Activated CD8-positive, alpha-beta memory T cell treated with anti-CD3 and anti-CD28 coated beads, Interleukin-2, amount 10 ng/mL, durations not matched to agents 7 days and 5 days (primary cell): ENCODE measurements at regions not wholly inside any gene's neighbourhood (a gene's known extent, or its start where the extent isn't known, plus 50 kb on each side); places are given as distances from the start of the nearest gene placed in this dataset.
"Not testable (repeated sequence)": the region's sequence is repeated elsewhere in the genome, so short reads cannot be mapped to it uniquely, and the experiment has no call there.

Experiments used
- ATAC-seq: fragments of 150-1000 bp; cut with Tn5 transposase; one replicate; pipeline ENCODE4 v1.10.0; 2021; ENCODE audit warnings: moderate library complexity
- CTCF ChIA-PET: fragments of 350-600 bp; sonication (Branson Sonifier 250); formaldehyde crosslinking; loops from one replicate; lab custom pipeline; 2021; ENCODE audit warnings: antibody characterized with exemption; lab: Charles Lee
- DNase-seq: peaks from one replicate; pipeline ENCODE4 v3.0.0-alpha.2; 2020
- H3K27ac Mint-ChIP-seq: one replicate; pipeline ENCODE4 v1.8.0; 2021; ENCODE audit warnings: mild to moderate bottlenecking, mixed read lengths
- H3K27me3 Mint-ChIP-seq: one replicate; pipeline ENCODE4 v1.8.0; 2021; ENCODE audit warnings: mixed read lengths
- H3K36me3 Mint-ChIP-seq: one replicate; pipeline ENCODE4 v1.8.0; 2021; ENCODE audit warnings: mild to moderate bottlenecking, mixed read lengths
- H3K4me1 Mint-ChIP-seq: one replicate; pipeline ENCODE4 v1.8.0; 2021; ENCODE audit warnings: mixed read lengths
- H3K4me3 Mint-ChIP-seq: one replicate; pipeline ENCODE4 v1.8.0; 2021; ENCODE audit warnings: mild to moderate bottlenecking, moderate library complexity, mixed read lengths
- H3K9me3 Mint-ChIP-seq: one replicate; pipeline ENCODE4 v1.8.0; 2022; ENCODE audit warnings: low read depth, mixed read lengths

DNA sequence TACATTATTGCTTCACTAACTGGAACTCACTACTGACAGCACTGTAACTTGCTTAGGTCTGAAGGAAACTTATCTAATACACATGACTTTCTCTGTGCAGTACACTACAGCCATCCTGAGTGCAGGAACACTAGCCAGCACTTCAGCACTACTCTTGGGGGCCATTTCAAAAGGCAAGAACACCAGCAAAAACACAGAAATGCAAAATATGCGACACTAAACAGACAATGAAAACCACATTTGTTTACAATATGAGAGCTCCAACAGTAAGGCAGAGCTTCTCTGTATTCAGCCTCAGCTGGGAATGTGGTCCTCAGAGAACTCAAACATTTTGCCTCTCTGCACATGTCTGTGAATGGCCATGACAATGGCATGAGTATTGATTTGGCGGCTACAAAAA lies 109.6 kb downstream of the ARRDC4 start:
- Mint-ChIP-seq H3K9me3 (no peaks in the 10 kb centered on the region), H3K27ac (no peak overlapping the region), H3K4me1 (no peaks in the 10 kb centered on the region), H3K36me3 (no peaks in the 10 kb centered on the region), H3K4me3 (no peak overlapping the region), H3K27me3 (no peaks in the 10 kb centered on the region)
- ATAC-seq (no peak), DNase-seq (no peak)
- CTCF ChIA-PET, result no interaction called here

DNA sequence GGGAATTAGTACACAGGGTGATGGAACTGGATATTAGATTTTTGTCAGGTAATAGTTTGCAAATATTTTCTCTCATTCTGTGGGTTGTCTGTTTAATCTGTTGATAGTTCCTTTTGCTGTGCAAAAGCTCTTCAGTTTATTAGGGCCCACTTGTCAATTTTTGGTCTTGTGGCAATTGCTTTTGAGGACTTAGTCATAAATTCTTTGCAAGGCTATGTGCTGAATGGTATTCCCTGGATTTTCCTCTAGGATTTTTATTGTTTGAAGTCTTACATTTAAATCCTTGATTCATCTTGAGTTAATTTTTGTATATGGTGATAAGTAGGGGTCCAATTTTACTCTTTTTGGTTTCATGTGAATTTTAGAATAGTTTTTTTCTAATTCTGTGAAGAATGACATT lies 111.3 kb downstream of the ARRDC4 start:
- Mint-ChIP-seq H3K9me3 (no peaks in the 10 kb centered on the region), H3K4me3 (no peak overlapping the region), H3K4me1 (no peaks in the 10 kb centered on the region), H3K36me3 (no peaks in the 10 kb centered on the region), H3K27ac (no peak overlapping the region), H3K27me3 (no peaks in the 10 kb centered on the region)
- ATAC-seq (no peak), DNase-seq (no peak)
- CTCF ChIA-PET, result no interaction called here

DNA sequence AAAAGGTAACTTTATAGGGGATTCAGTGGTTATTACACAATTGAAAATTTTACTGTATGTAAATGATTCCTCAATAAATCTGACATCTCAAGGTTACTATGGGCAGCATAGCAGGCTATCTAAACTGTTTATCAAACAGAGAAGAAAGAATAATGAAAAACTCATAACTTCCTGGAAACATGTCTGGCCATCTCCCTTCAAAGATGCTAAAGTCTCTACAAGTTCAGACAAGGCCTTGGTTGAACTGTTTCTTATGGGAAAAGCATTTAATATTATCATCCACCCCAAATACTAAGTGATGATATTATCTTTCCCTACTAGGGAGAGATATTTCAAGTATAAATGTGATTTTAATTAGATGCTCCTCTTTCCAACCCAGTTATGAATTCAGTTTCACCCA lies 114.9 kb downstream of the ARRDC4 start:
- Mint-ChIP-seq H3K27ac (no peak overlapping the region), H3K36me3 (no peaks in the 10 kb centered on the region), H3K27me3 (no peaks in the 10 kb centered on the region), H3K4me1 (no peaks in the 10 kb centered on the region), H3K4me3 (no peak overlapping the region), H3K9me3 (no peaks in the 10 kb centered on the region)
- CTCF ChIA-PET, result no interaction called here
- ATAC-seq (no peak), DNase-seq (no peak)

DNA sequence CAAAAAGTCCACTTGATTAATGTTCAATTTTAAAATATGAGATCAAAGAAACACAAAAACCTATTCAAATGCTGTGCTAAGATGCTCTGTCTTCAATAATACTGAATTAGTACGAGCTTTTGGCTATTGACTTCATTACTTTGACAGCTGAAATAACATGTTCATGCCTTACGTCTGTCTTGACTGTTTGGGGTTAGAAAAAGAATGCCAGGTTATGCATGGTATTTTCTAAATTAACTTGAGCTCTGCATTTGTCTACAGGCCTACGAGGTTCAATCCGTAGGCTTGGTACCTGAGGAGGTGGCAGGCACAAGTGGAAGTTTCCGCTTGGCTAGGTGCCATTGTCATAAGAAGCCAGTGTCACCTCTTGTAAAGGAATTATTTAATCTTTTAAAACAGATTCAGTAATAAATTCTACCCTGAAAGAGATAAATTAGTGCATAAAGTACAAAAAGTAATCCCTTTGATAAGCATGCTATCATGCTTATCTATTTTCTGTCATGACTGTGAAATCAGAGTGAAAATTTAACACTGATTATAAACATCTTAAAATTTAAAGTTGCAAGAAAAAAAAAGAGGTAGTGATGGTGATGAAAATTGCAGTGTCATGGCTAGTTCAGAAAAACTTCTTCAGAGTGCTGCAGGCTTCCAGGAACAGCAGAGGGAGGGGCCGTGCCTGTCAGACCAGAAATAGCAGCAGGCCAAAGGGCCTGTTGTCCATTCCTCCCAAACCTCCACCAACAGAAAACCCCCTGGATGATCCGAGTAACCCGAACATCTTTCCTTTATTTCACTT lies 115.7 kb downstream of the ARRDC4 start:
- no peak overlapping the region for H3K27ac Mint-ChIP-seq
- no peaks in the 10 kb centered on the region for H3K36me3 Mint-ChIP-seq
- H3K9me3 Mint-ChIP-seq, result no peaks in the 10 kb centered on the region

DNA sequence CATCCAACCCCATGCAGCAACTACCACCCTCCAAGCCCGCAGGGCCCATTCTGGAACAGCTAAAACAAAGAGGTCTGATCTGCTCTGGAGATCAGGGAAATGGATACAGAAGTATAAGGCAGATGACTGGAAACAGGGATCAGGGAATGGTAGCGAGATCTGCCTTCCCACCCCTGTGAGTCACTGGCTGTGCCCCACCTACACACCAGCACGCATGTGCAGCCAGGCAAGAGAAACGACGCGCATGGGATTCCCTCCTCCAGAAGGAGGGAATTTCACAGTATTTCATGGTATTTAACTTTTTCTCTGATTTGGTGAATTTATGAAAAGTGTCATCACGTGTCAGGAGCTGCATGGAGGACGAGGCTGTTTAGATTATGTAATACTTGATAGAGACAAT lies 116.7 kb downstream of the ARRDC4 start:
- H3K27ac Mint-ChIP-seq, result no peak overlapping the region
- no peak overlapping the region for H3K4me3 Mint-ChIP-seq
- no peak for ATAC-seq
- no peak for DNase-seq
- H3K36me3 Mint-ChIP-seq, result no peaks in the 10 kb centered on the region
- no peaks in the 10 kb centered on the region for H3K4me1 Mint-ChIP-seq
- H3K9me3 Mint-ChIP-seq, result no peaks in the 10 kb centered on the region
- H3K27me3 Mint-ChIP-seq, result no peaks in the 10 kb centered on the region
- CTCF ChIA-PET, result no interaction called here

More for the DNA sequence above, 115.7 kb downstream of the ARRDC4 start:
- ATAC-seq, result no peak
- CTCF ChIA-PET, result no interaction called here
- H3K4me1 Mint-ChIP-seq, result no peaks in the 10 kb centered on the region
- no peaks in the 10 kb centered on the region for H3K27me3 Mint-ChIP-seq
- no peak for DNase-seq
- no peak overlapping the region for H3K4me3 Mint-ChIP-seq

DNA sequence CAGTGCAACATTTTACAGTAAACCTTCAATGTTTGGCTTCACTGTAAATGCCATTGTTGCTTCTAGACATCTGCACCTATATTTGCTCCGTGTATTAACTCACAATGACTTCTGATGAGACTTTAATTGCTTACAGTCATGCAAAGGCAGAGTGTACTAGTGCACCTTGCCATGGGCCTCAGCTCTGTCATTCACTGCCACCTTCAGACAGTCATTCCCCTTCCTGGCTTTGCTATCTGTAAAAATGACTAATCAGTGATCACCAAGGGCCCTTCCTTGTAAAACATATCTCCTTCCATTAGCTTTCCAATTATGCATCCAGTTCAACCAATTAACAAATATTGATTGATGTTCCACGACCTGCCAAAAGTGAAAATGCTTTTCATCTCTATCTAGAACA lies 120.3 kb downstream of the ARRDC4 start:
- Mint-ChIP-seq H3K27me3 (no peaks in the 10 kb centered on the region), H3K27ac (no peak overlapping the region), H3K4me1 (no peaks in the 10 kb centered on the region), H3K36me3 (no peaks in the 10 kb centered on the region), H3K9me3 (no peaks in the 10 kb centered on the region), H3K4me3 (no peak overlapping the region)
- CTCF ChIA-PET, result no interaction called here
- DNase-seq, result no peak
- ATAC-seq, result no peak

DNA sequence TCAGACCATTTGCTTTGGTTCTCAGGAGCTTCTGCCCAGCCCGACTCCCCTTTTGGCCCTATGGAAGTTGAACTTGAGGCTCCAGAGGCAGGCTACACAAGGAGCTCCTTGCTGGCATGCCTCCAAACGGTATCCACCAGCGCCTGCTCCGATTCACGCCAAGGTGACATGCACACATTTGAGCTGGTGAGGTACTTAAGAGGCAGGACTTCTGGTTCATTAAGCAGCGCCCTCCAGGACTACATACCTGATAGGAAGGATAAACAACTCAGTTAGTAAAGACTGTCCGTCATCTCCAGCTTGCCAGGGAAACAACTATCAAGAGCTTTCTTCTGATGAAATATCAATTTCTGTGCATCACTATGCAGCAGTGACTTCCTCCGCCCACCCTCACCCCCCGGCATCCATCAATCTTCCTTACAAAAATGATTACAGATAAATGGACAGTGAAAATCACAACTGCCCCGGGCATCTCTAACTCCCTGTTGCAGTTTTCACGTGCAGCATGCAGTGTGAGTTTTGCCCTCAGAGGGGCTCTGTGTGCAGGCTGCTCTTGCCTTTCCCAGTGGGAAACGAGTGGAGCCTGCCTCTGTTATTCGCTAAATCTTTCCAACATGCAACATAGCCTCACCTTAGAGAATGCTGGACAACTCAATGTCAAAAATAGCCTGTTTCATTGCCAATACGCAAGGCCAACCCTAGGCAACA lies 122.9 kb downstream of the ARRDC4 start:
- Mint-ChIP-seq H3K4me3 (no peak overlapping the region), H3K9me3 (peaks cover 4% of the 10 kb centered on the region), H3K27ac (no peak overlapping the region), H3K27me3 (no peaks in the 10 kb centered on the region), H3K36me3 (no peaks in the 10 kb centered on the region), H3K4me1 (no peaks in the 10 kb centered on the region)
- no peak for DNase-seq
- ATAC-seq, result no peak
- CTCF ChIA-PET, result no interaction called here

DNA sequence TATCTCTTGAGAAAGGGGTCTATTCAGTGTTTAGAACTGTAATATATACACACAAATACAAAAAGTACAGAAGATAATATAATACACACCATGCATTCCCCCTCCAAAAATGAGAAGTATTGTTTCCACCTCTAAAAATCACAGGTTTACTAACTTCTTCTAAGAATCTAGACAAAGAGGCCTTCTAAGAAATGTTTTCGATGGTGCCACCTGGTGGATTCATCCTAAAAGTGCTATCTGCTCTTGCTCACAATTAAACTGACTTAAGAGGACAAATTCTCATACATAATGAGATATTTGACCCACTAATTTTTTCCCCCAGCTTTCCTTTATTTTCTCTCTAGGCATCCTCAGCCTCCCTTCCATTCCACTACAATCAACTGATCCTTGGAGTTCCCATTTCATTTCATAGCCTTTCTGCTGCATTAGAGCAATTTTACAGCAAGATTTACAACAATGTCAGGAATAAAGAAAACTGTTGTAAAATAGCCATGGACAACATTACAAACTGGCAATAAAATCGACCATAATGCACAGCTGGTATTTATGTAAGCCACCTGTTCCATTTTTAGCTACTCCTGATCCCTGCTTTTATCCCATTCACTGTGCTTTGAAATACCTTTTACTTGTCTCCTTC lies 124.6 kb downstream of the ARRDC4 start:
- DNase-seq, result no peak
- Mint-ChIP-seq H3K36me3 (no peaks in the 10 kb centered on the region), H3K27ac (no peak overlapping the region), H3K4me1 (no peaks in the 10 kb centered on the region), H3K27me3 (no peaks in the 10 kb centered on the region), H3K9me3 (peaks cover 4% of the 10 kb centered on the region), H3K4me3 (no peak overlapping the region)
- CTCF ChIA-PET, result interaction anchor here (1.4 kb wide), 1 partner anchor 93 kb away, joined by 4 read pairs; no protein-coding TSS in a partner anchor
- no peak for ATAC-seq

DNA sequence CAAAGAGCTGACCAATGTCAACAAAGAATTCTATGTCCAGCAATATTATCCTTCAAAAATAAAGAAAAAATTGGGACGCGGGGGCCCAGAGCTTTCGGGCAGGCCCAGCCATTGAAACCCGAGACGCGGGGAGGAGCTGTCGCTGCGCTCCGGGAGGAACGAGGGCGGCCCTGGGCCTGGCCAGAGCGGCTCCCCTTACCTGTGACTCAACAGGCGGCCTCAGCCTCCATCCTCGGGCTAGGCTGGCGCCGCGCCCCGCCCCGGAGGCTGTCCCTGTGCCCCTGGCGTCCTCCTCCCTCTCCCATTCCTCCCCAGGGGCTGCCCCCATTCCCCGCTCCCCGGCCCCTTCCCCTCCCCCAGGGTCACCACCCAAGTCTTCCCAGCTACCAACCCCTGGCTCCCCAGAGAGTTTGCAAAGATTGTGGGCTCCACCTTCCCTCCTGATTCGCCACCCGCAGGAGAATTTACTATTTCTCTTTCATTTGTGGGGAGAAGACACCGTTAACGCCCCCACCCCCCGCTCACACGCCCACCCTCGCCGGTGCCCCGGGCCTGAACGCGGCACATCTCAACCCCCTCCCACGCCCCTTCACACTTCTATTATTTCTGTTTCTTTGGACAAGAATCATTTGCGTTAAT lies 127.9 kb downstream of the ARRDC4 start:
- H3K27me3 Mint-ChIP-seq, H3K9me3 Mint-ChIP-seq, CTCF ChIA-PET, H3K4me3 Mint-ChIP-seq, H3K4me1 Mint-ChIP-seq, H3K36me3 Mint-ChIP-seq, DNase-seq, H3K27ac Mint-ChIP-seq: not testable (repeated sequence)
- peak; percentile 57 for ATAC-seq

DNA sequence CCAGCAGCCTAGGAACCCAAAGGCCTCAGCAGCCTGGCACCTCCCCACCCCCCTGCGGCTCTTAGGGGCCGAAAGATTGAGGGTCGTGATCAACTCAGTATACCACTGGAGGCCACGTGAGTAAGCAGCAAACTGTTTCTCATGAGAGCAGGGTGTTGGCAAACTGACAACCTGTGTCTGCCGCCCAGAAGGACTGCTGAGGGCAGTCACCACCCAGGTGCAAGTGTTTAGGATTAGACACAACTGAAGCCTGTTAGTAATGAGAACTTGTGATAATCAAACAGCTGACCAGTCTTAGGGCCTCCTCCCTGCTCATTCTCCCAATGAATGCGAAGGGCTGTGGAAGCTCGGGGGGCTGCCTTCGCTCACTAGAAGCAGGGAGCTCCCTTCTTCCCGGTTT lies 128.8 kb downstream of the ARRDC4 start:
- H3K27ac Mint-ChIP-seq, H3K9me3 Mint-ChIP-seq, H3K36me3 Mint-ChIP-seq, H3K4me3 Mint-ChIP-seq, DNase-seq, ATAC-seq, H3K27me3 Mint-ChIP-seq, CTCF ChIA-PET, H3K4me1 Mint-ChIP-seq: not testable (repeated sequence)

DNA sequence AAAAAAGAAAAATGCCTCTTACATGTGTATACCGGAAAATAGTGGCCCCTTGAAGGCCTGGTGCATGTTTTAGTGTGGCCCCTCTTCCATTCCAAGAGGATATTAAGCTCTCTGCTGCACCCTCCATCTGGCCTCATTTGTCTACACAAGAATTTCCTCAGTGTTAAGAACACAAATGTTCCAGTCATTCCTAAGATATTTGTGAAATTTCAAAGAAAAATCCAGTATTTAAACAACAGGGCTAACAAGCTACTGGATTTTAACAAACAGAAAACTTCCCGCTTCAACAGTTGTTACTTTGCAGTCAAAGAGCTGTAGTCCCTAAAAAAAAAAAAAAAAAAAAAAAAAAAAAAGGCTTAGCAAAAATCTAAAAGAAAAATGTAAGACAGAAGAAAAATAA lies 137.5 kb downstream of the ARRDC4 start:
- H3K4me1 Mint-ChIP-seq, ATAC-seq, H3K27ac Mint-ChIP-seq, H3K4me3 Mint-ChIP-seq, H3K36me3 Mint-ChIP-seq, H3K9me3 Mint-ChIP-seq, H3K27me3 Mint-ChIP-seq, DNase-seq, CTCF ChIA-PET: not testable (repeated sequence)

DNA sequence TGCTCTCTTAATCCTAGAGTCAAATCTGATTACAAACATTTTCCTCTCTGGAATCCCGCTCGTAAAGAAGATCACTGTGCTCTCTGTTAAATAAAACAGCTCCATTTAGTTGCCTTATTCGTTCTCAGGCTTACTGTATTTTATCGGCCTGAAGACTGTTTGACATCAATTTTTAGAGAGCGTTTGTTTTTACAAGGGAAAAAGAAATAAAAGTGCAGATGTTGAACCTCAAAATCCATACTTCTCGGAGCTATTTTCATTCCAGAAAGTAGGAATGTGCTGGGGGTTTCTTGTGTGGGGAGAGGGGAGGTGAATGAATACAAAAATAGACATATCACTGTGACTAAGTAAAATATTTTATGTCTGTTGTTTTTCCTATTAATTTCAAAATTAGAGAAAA lies 140.1 kb downstream of the ARRDC4 start:
- H3K27me3 Mint-ChIP-seq, H3K36me3 Mint-ChIP-seq, H3K4me3 Mint-ChIP-seq, DNase-seq, CTCF ChIA-PET, ATAC-seq, H3K27ac Mint-ChIP-seq, H3K9me3 Mint-ChIP-seq, H3K4me1 Mint-ChIP-seq: not testable (repeated sequence)

DNA sequence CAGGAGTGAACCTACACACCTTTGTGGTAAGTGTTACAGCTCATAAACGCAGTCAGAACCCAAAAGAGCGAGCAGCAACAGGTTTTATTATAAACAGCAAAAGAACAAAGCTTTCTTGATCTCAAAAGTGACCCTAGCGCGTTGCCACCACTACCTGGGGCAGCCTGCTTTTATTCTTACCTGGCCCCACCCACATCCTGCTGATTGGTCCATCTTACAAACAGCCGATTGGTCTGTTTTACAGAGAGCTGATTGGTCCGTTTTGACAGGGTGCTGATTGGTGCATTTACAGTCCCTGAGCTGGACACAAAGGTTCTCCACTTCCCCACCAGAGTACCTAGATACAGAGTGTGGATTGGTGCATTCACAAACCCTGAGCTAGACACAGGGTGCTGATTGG lies 143.1 kb downstream of the ARRDC4 start:
- Mint-ChIP-seq H3K27me3 (no peaks in the 10 kb centered on the region), H3K36me3 (no peaks in the 10 kb centered on the region), H3K27ac (no peak overlapping the region), H3K9me3 (peaks cover 6% of the 10 kb centered on the region), H3K4me3 (no peak overlapping the region), H3K4me1 (no peaks in the 10 kb centered on the region)
- DNase-seq (no peak), ATAC-seq (no peak)
- CTCF ChIA-PET, result no interaction called here
